HEK293T (cell line): ENCODE measurements at regions not wholly inside any gene's neighbourhood (a gene's known extent, or its start where the extent isn't known, plus 50 kb on each side); places are given as distances from the start of the nearest gene placed in this dataset.

Experiments
- ARNT ChIP-seq: fragments of 450-650 bp; IDR thresholded peaks from 2 replicates; pipeline ENCODE4 v1.6.1; 2017; ENCODE audit warnings: mild to moderate bottlenecking
- BHLHE40 ChIP-seq: fragments of 450-650 bp; IDR thresholded peaks from 2 replicates; pipeline ENCODE4 v1.6.1; 2016; ENCODE audit warnings: mild to moderate bottlenecking, moderate library complexity, borderline replicate concordance
- CTBP1 ChIP-seq: fragments of 450-650 bp; IDR thresholded peaks from 2 replicates; pipeline ENCODE4 v1.6.1; 2016; ENCODE audit warnings: borderline replicate concordance
- ELF4 ChIP-seq: fragments of 450-650 bp; IDR thresholded peaks from 2 replicates; pipeline ENCODE4 v1.6.1; 2017; ENCODE audit warnings: antibody characterized with exemption
- FOXA1 ChIP-seq: fragments of 450-650 bp; IDR thresholded peaks from 2 replicates; pipeline ENCODE4 v1.6.1; 2016; ENCODE audit warnings: mild to moderate bottlenecking
- FOXK2 ChIP-seq: fragments of 450-650 bp; IDR thresholded peaks from 2 replicates; pipeline ENCODE4 v1.6.1; 2016; ENCODE audit warnings: mild to moderate bottlenecking
- FOXM1 ChIP-seq: fragments of 450-650 bp; IDR thresholded peaks from 2 replicates; pipeline ENCODE4 v1.6.1; 2017; ENCODE audit warnings: mild to moderate bottlenecking, borderline replicate concordance
- L3MBTL2 ChIP-seq: fragments of 450-650 bp; conservative IDR thresholded peaks from 2 replicates; pipeline ENCODE4 v1.6.1; 2016; ENCODE audit warnings: mild to moderate bottlenecking
- LEF1 ChIP-seq: fragments of 450-650 bp; IDR thresholded peaks from 2 replicates; pipeline ENCODE4 v1.6.1; 2017; ENCODE audit warnings: mild to moderate bottlenecking, borderline replicate concordance
- NFRKB ChIP-seq: fragments of 450-650 bp; IDR thresholded peaks from 2 replicates; pipeline ENCODE4 v1.6.1; 2016; ENCODE audit warnings: mild to moderate bottlenecking, moderate library complexity
- SP1 ChIP-seq: fragments of 450-650 bp; IDR thresholded peaks from 2 replicates; pipeline ENCODE4 v1.6.1; 2017
- TARDBP ChIP-seq: fragments of 450-650 bp; IDR thresholded peaks from 2 replicates; pipeline ENCODE4 v1.6.1; 2016
- ZNF384 ChIP-seq: fragments of 450-650 bp; IDR thresholded peaks from 2 replicates; pipeline ENCODE4 v1.6.1; 2016

DNA sequence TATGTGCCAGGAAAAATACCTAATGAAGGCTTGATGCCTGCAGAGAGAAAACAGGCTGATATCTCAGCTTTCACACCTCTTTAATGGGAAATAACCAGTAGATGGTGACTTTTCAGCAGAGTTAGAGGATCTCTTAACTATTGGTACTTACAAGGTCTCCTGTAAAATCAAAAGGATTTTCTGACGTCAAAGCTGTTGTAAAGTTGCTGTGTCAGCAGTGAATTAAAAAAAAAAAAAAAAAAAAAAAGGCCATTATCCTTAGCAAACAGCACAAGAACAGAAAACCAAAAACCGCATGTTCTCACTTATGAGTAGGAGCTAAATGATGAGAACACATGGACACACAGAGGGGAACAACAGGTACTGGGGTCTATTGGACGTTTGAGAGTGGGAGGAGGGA is 349.1 kb downstream of the AMY1C start:
- TF ChIP-seq ELF4 (no peak), LEF1 (no peak), BHLHE40 (no peak), TARDBP (no peak), NFRKB (no peak), FOXM1 (no peak), FOXK2 (no peak), SP1 (no peak), ZNF384 (no peak), ARNT (no peak), CTBP1 (no peak), FOXA1 (no peak), L3MBTL2 (no peak)
